ENCODE measurements at regions not wholly inside any gene's neighbourhood (a gene's known extent, or its start where the extent isn't known, plus 50 kb on each side); places are given as distances from the start of the nearest gene placed in this dataset.
"Not testable (repeated sequence)": the region's sequence is repeated elsewhere in the genome, so short reads cannot be mapped to it uniquely, and the experiment has no call there.

DNA sequence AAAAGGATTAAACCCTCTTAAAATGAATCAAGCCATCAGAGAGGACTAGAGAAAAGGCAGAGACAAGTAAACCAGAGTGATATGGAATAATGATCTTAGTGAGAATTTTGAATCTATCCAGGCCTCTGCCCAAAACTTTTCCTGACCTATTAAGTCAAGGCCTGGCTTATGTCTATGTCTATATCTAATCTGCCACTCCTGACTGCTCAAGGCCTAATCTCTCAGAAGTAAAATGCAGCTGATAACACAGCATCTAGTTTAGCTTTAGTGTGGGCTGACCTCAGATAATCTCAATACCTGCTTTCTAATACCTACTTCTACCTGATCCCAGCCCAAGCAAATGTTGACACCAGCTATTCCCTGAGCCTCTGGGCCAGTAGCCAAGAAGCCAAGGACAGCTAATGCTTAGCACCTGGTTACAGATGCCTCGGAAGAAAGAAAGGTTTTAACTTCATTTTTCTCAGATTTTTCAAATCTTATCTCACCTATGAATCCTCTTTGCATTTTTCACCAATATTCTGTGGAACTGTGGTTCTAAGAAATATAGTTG, 1472.5 kb upstream of the SEL1L start:
- Histone ChIP-seq H3K79me2 (replicated peaks; ENCODE audit: insufficient read depth, low read length) (no peaks in the 10 kb centered on the region), H3K4me3 (ENCODE audit: low read length) (no peak overlapping the region), H3K9ac (ENCODE audit: low read length) (no peak overlapping the region), H3K36me3 (ENCODE audit: insufficient read depth, low read length) (no peaks in the 10 kb centered on the region), H3K9me3 (ENCODE audit: low read length) (no peaks in the 10 kb centered on the region), H3K27ac (ENCODE audit: low read length) (no peak overlapping the region), H3K4me2 (ENCODE audit: low read length) (no peak overlapping the region), H3F3A (ENCODE audit: insufficient read depth, low read length, poor library complexity, severe bottlenecking) (no peaks in the 10 kb centered on the region), H4K20me1 (ENCODE audit: insufficient read depth) (no peaks in the 10 kb centered on the region), H2AFZ (ENCODE audit: low read depth, low read length) (no peak overlapping the region), H3K27me3 (ENCODE audit: insufficient read depth, low read depth, low read length) (no peaks in the 10 kb centered on the region), H3K9me2 (ENCODE audit: insufficient read depth, low read length) (no peaks in the 10 kb centered on the region)
- TF ChIP-seq RAD21 (conservative IDR thresholded peaks at IDR 0.05): no peak
- no peak for TF ChIP-seq POLR2AphosphoS5 (IDR thresholded peaks at IDR 0.05)
- TF ChIP-seq MXI1 (conservative IDR thresholded peaks at IDR 0.05; ENCODE audit: poor library complexity, severe bottlenecking): no peak
- TF ChIP-seq, protein P1, sequence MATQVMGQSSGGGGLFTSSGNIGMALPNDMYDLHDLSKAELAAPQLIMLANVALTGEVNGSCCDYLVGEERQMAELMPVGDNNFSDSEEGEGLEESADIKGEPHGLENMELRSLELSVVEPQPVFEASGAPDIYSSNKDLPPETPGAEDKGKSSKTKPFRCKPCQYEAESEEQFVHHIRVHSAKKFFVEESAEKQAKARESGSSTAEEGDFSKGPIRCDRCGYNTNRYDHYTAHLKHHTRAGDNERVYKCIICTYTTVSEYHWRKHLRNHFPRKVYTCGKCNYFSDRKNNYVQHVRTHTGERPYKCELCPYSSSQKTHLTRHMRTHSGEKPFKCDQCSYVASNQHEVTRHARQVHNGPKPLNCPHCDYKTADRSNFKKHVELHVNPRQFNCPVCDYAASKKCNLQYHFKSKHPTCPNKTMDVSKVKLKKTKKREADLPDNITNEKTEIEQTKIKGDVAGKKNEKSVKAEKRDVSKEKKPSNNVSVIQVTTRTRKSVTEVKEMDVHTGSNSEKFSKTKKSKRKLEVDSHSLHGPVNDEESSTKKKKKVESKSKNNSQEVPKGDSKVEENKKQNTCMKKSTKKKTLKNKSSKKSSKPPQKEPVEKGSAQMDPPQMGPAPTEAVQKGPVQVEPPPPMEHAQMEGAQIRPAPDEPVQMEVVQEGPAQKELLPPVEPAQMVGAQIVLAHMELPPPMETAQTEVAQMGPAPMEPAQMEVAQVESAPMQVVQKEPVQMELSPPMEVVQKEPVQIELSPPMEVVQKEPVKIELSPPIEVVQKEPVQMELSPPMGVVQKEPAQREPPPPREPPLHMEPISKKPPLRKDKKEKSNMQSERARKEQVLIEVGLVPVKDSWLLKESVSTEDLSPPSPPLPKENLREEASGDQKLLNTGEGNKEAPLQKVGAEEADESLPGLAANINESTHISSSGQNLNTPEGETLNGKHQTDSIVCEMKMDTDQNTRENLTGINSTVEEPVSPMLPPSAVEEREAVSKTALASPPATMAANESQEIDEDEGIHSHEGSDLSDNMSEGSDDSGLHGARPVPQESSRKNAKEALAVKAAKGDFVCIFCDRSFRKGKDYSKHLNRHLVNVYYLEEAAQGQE (IDR thresholded peaks at IDR 0.05; ENCODE audit: borderline replicate concordance): no peak
- TF ChIP-seq SMC3 (conservative IDR thresholded peaks at IDR 0.05; ENCODE audit: poor library complexity): no peak
- TF ChIP-seq, protein P2, sequence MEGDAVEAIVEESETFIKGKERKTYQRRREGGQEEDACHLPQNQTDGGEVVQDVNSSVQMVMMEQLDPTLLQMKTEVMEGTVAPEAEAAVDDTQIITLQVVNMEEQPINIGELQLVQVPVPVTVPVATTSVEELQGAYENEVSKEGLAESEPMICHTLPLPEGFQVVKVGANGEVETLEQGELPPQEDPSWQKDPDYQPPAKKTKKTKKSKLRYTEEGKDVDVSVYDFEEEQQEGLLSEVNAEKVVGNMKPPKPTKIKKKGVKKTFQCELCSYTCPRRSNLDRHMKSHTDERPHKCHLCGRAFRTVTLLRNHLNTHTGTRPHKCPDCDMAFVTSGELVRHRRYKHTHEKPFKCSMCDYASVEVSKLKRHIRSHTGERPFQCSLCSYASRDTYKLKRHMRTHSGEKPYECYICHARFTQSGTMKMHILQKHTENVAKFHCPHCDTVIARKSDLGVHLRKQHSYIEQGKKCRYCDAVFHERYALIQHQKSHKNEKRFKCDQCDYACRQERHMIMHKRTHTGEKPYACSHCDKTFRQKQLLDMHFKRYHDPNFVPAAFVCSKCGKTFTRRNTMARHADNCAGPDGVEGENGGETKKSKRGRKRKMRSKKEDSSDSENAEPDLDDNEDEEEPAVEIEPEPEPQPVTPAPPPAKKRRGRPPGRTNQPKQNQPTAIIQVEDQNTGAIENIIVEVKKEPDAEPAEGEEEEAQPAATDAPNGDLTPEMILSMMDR (IDR thresholded peaks at IDR 0.05; ENCODE audit: poor library complexity, severe bottlenecking): no peak
- no peak for TF ChIP-seq EP300 (conservative IDR thresholded peaks at IDR 0.05; ENCODE audit: poor library complexity, severe bottlenecking)
- TF ChIP-seq TAF1 (IDR thresholded peaks at IDR 0.05; ENCODE audit: low read depth): no peak
- no peak for TF ChIP-seq EZH2 (IDR thresholded peaks at IDR 0.05; ENCODE audit: borderline replicate concordance, insufficient read depth, low read length, poor library complexity, severe bottlenecking)

DNA sequence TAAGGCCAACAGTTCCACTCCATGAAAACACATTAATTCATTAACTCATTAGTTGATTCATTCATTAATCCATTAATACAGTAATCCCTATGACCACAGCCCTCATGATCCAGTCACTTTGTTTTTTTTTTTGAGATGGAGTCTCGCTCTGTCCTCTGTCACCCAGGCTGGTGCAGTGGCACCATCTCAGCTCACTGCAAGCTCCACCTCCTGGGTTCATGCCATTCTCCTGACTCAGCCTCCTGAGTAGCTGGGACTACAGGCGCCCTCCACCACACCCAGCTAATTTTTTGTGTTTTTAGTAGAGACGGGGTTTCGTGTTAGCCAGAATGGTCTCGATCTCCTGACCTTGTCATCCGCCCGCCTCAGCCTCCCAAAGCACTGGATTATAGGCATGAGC, 1473.4 kb upstream of the SEL1L start:
- not testable (repeated sequence) for H3K4me2 ChIP-seq (ENCODE audit: low read length); H3K27ac ChIP-seq (ENCODE audit: low read length); H2AFZ ChIP-seq (ENCODE audit: low read depth, low read length); H3K36me3 ChIP-seq (ENCODE audit: insufficient read depth, low read length); H3K9ac ChIP-seq (ENCODE audit: low read length); H3K27me3 ChIP-seq (ENCODE audit: insufficient read depth, low read depth, low read length); H3K9me2 ChIP-seq (ENCODE audit: insufficient read depth, low read length); H3K79me2 ChIP-seq (replicated peaks; ENCODE audit: insufficient read depth, low read length); H4K20me1 ChIP-seq (ENCODE audit: insufficient read depth); H3K9me3 ChIP-seq (ENCODE audit: low read length); H3K4me3 ChIP-seq (ENCODE audit: low read length); H3F3A ChIP-seq (ENCODE audit: insufficient read depth, low read length, poor library complexity, severe bottlenecking)
